GM20431 (cell line): ENCODE measurements at regions not wholly inside any gene's neighbourhood (a gene's known extent, or its start where the extent isn't known, plus 50 kb on each side); places are given as distances from the start of the nearest gene placed in this dataset.
"Not testable (repeated sequence)": the region's sequence is repeated elsewhere in the genome, so short reads cannot be mapped to it uniquely, and the experiment has no call there.

ENCODE experiments used
- in situ Hi-C: fragments of 300-500 bp; cut with MseI, MboI; formaldehyde crosslinking; loops from one replicate; pipeline ENCODE4 v1.15.0; 2020; ENCODE audit warnings: low sequenced_read_pairs; ENCODE audit not compliant: unreplicated experiment

GRCh38 chr17:6000426-6000825 is 69.8 kb upstream of the WSCD1 start:
- in situ Hi-C loops = no loop called here

DNA sequence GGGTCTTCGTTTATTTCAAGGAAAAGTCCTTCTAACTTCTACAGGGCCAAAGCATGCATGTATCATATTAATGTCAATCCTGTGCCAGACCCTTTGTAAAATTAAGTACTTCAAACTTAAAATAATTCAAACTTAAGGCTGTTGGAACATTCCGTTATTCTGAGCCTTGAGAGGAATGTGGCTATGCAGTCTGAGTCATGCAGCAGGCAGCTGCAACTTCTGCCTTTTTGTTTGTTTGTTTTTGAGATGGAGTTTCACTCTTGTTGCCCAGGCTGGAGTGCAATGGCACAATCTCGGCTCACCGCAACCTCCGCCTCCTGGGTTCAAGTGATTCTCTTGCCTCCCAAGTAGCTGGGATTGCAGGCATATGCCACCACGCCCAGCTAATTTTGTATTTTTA is 67.0 kb upstream of the WSCD1 start:
- in situ Hi-C loops = not testable (repeated sequence)

- in situ Hi-C loops = no loop called here
Observed at GRCh38 chr17:6005939-6006338, 64.2 kb upstream of the WSCD1 start.

DNA sequence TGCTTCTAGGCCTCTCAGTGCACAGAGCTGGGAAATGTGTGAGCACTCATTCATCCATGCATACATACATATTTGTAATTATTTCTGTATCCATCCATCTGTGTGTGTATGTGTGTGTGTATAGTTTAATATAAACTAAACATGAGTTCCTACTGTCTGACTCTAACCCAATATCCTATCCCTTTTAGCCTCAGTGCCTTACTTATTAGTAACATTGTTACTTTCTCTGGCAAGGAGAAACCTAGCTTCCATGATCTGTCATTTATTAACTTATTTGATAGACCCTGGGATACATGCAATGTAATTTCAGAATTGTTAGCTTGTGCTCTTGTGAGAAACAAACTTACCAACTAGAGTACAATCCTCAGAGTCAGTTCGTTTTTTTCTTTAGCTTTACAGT is 59.0 kb upstream of the WSCD1 start:
- in situ Hi-C loops = no loop called here

- in situ Hi-C loops = no loop called here
Observed at GRCh38 chr17:6018788-6019187, 51.4 kb upstream of the WSCD1 start.

DNA sequence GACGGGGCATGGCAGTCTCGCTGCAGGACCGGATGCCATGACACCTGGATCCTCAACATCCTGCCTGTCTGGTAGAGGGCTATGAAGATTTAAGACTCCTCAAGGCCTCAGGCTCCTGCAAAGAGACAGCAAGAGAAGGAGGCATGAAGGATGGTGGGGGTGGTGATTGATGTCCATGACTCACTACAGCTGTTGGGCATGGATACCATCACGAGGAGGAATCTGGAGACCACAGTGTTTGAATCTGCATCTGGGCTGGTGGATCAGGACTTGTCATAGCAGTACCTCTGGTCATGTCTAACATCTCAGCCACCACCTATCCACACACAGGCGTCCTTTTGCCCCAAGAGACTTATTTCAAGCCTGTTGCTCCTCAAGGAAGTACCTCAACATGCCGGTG is 50.2 kb upstream of the WSCD1 start:
- in situ Hi-C loops = no loop called here

DNA sequence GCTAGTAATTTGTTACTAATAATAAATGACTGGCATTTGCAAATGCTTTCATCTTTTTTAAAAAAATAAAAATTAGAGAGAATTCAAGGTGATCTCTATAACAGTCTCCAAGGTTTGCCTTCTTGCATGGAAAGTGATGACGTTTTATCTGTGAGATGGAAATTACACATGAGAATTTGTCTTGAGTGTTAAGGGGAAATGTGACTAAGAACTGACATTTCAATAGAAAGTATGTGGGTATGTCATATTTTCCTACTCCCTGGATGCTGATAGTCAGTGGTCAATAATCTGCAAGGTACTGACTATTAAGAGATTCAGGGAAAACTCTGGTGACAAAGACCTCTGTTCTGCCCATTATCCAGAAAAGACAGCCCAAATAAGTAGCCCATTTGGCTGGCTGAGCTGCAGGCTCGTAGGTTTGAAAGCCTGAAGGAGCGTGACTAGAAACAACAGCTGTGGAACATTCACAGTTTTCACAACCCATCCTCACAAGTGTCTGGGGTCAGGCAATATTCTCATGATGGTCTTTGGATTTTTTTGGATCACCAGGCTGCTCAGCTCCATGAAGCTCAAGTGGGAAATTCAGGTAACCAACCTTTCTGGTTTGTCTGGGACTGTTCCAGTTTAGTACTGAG is 49.7 kb upstream of the WSCD1 start:
- in situ Hi-C loops = no loop called here
